ENCODE measurements at regions not wholly inside any gene's neighbourhood (a gene's known extent, or its start where the extent isn't known, plus 50 kb on each side); places are given as distances from the start of the nearest gene placed in this dataset.

DNA sequence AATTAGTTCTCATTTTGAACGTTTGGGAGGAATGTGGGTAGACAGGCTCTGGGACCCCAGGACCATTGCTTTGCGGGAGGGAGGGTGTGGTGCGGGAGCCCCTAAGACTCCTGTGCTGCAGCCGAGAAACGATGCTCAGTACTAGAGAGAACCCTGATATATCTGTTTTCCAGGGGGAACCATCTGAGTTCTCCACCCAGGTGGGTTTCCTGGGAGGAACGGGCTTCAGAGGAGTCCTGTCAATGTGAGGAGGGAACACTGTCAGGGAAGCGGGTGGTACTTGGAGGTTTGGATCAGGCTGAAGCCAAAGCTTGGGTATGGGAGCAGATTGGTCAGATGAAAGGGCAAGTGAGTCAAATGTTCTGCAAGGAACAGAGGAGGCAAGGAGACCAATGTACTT, 358.0 kb downstream of the FGF9 start:
- Histone ChIP-seq H3K27ac (ENCODE audit: low read depth, low read length) (no peak overlapping the region), H3K4me1 (ENCODE audit: control insufficient read depth, insufficient read depth, low read length, unreplicated experiment) (no peaks in the 10 kb centered on the region), H3K79me2 (ENCODE audit: control insufficient read depth, insufficient read depth, low read length, unreplicated experiment) (no peaks in the 10 kb centered on the region), H3K4me3 (ENCODE audit: low read depth, low read length) (no peak overlapping the region), H3K36me3 (ENCODE audit: insufficient read depth, low read length) (no peaks in the 10 kb centered on the region), H2AFZ (ENCODE audit: low read length, unreplicated experiment) (no peak overlapping the region), H3K27me3 (ENCODE audit: insufficient read depth, low read length) (no peaks in the 10 kb centered on the region)

GRCh38 chr13:22030321-22030720, 359.4 kb downstream of the FGF9 start:
- no peak overlapping the region for H3K4me3 ChIP-seq (ENCODE audit: low read depth, low read length)
- H3K36me3 ChIP-seq (ENCODE audit: insufficient read depth, low read length): no peaks in the 10 kb centered on the region
- H3K27ac ChIP-seq (ENCODE audit: low read depth, low read length): no peak overlapping the region
- no peaks in the 10 kb centered on the region for H3K4me1 ChIP-seq (ENCODE audit: control insufficient read depth, insufficient read depth, low read length, unreplicated experiment)
- H3K79me2 ChIP-seq (ENCODE audit: control insufficient read depth, insufficient read depth, low read length, unreplicated experiment): no peaks in the 10 kb centered on the region
- H3K27me3 ChIP-seq (ENCODE audit: insufficient read depth, low read length): no peaks in the 10 kb centered on the region
- no peak overlapping the region for H2AFZ ChIP-seq (ENCODE audit: low read length, unreplicated experiment)

- Histone ChIP-seq H3K79me2 (ENCODE audit: control insufficient read depth, insufficient read depth, low read length, unreplicated experiment) (no peaks in the 10 kb centered on the region), H3K27ac (ENCODE audit: low read depth, low read length) (no peak overlapping the region), H3K4me3 (ENCODE audit: low read depth, low read length) (no peak overlapping the region), H2AFZ (ENCODE audit: low read length, unreplicated experiment) (no peak overlapping the region), H3K27me3 (ENCODE audit: insufficient read depth, low read length) (no peaks in the 10 kb centered on the region), H3K4me1 (ENCODE audit: control insufficient read depth, insufficient read depth, low read length, unreplicated experiment) (no peaks in the 10 kb centered on the region), H3K36me3 (ENCODE audit: insufficient read depth, low read length) (no peaks in the 10 kb centered on the region)
Measured at GRCh38 chr13:22031702-22032286, 360.9 kb downstream of the FGF9 start.

DNA sequence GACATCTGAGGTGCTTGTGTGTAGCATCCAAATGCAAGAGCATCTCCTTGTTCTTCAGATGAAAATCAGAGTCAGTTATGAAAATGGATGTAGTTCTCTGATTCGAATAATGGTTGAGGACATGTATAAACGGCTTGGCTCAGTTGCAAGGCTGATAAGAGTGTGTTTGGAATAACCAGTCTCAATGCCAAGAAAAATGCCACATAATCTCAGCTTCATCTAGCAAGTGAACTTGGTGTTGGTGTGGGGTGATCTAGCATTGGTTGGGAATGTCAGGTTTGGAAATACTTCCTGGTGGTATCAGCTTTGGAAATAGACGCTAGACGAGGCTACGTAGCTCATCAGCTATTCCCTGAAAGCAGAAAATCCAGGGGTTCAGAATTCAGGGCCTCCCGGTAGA, 362.0 kb downstream of the FGF9 start:
- Histone ChIP-seq H3K27ac (ENCODE audit: low read depth, low read length) (no peak overlapping the region), H3K36me3 (ENCODE audit: insufficient read depth, low read length) (no peaks in the 10 kb centered on the region), H3K79me2 (ENCODE audit: control insufficient read depth, insufficient read depth, low read length, unreplicated experiment) (no peaks in the 10 kb centered on the region), H3K4me3 (ENCODE audit: low read depth, low read length) (no peak overlapping the region), H2AFZ (ENCODE audit: low read length, unreplicated experiment) (no peak overlapping the region), H3K27me3 (ENCODE audit: insufficient read depth, low read length) (no peaks in the 10 kb centered on the region), H3K4me1 (ENCODE audit: control insufficient read depth, insufficient read depth, low read length, unreplicated experiment) (no peaks in the 10 kb centered on the region)

DNA sequence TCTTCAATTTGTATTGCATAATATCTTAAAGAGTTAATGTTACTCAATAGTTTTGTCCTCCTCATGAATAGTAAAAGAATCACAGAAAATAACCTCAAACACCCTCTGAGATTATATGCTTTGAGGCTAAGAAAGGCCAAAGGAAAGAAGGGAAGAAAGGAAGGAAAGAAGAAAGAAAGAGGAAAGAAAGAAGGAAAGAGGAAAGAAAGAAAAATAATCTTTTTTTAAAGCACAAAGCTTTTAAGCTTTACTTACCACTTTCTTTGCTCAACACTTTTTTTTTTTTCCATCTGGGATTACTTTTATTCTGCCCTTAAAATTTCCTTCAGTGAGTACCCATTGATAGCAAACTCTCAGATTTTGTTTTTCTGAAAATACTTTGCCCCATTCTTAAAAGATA, 369.1 kb downstream of the FGF9 start:
- Histone ChIP-seq H2AFZ (ENCODE audit: low read length, unreplicated experiment) (no peak overlapping the region), H3K4me3 (ENCODE audit: low read depth, low read length) (no peak overlapping the region), H3K36me3 (ENCODE audit: insufficient read depth, low read length) (no peaks in the 10 kb centered on the region), H3K4me1 (ENCODE audit: control insufficient read depth, insufficient read depth, low read length, unreplicated experiment) (no peaks in the 10 kb centered on the region), H3K27ac (ENCODE audit: low read depth, low read length) (no peak overlapping the region), H3K79me2 (ENCODE audit: control insufficient read depth, insufficient read depth, low read length, unreplicated experiment) (no peaks in the 10 kb centered on the region), H3K27me3 (ENCODE audit: insufficient read depth, low read length) (no peaks in the 10 kb centered on the region)

- Histone ChIP-seq H3K4me1 (ENCODE audit: control insufficient read depth, insufficient read depth, low read length, unreplicated experiment) (no peaks in the 10 kb centered on the region), H3K27ac (ENCODE audit: low read depth, low read length) (no peak overlapping the region), H3K27me3 (ENCODE audit: insufficient read depth, low read length) (no peaks in the 10 kb centered on the region), H3K79me2 (ENCODE audit: control insufficient read depth, insufficient read depth, low read length, unreplicated experiment) (no peaks in the 10 kb centered on the region), H3K36me3 (ENCODE audit: insufficient read depth, low read length) (no peaks in the 10 kb centered on the region), H3K4me3 (ENCODE audit: low read depth, low read length) (no peak overlapping the region), H2AFZ (ENCODE audit: low read length, unreplicated experiment) (no peak overlapping the region)
Measured at GRCh38 chr13:22040810-22041364, 370.0 kb downstream of the FGF9 start.

GRCh38 chr13:22041741-22042140, 370.9 kb downstream of the FGF9 start:
- Histone ChIP-seq H3K27ac (ENCODE audit: low read depth, low read length) (no peak overlapping the region), H3K27me3 (ENCODE audit: insufficient read depth, low read length) (no peaks in the 10 kb centered on the region), H3K79me2 (ENCODE audit: control insufficient read depth, insufficient read depth, low read length, unreplicated experiment) (no peaks in the 10 kb centered on the region), H3K36me3 (ENCODE audit: insufficient read depth, low read length) (no peaks in the 10 kb centered on the region), H3K4me1 (ENCODE audit: control insufficient read depth, insufficient read depth, low read length, unreplicated experiment) (no peaks in the 10 kb centered on the region), H3K4me3 (ENCODE audit: low read depth, low read length) (no peak overlapping the region), H2AFZ (ENCODE audit: low read length, unreplicated experiment) (no peak overlapping the region)

GRCh38 chr13:22047082-22047784, 376.4 kb downstream of the FGF9 start:
- H3K27ac ChIP-seq (ENCODE audit: low read depth, low read length): no peak overlapping the region
- H3K27me3 ChIP-seq (ENCODE audit: insufficient read depth, low read length): no peaks in the 10 kb centered on the region
- no peaks in the 10 kb centered on the region for H3K79me2 ChIP-seq (ENCODE audit: control insufficient read depth, insufficient read depth, low read length, unreplicated experiment)
- no peaks in the 10 kb centered on the region for H3K4me1 ChIP-seq (ENCODE audit: control insufficient read depth, insufficient read depth, low read length, unreplicated experiment)
- no peak overlapping the region for H2AFZ ChIP-seq (ENCODE audit: low read length, unreplicated experiment)
- no peaks in the 10 kb centered on the region for H3K36me3 ChIP-seq (ENCODE audit: insufficient read depth, low read length)
- H3K4me3 ChIP-seq (ENCODE audit: low read depth, low read length): no peak overlapping the region

GRCh38 chr13:22047785-22048104, 376.9 kb downstream of the FGF9 start:
- Histone ChIP-seq H3K79me2 (ENCODE audit: control insufficient read depth, insufficient read depth, low read length, unreplicated experiment) (no peaks in the 10 kb centered on the region), H3K4me1 (ENCODE audit: control insufficient read depth, insufficient read depth, low read length, unreplicated experiment) (no peaks in the 10 kb centered on the region), H3K4me3 (ENCODE audit: low read depth, low read length) (no peak overlapping the region)

GRCh38 chr13:22049384-22049783, 378.5 kb downstream of the FGF9 start:
- Histone ChIP-seq H3K79me2 (ENCODE audit: control insufficient read depth, insufficient read depth, low read length, unreplicated experiment) (no peaks in the 10 kb centered on the region), H3K27ac (ENCODE audit: low read depth, low read length) (no peak overlapping the region), H3K4me1 (ENCODE audit: control insufficient read depth, insufficient read depth, low read length, unreplicated experiment) (no peaks in the 10 kb centered on the region), H3K36me3 (ENCODE audit: insufficient read depth, low read length) (no peaks in the 10 kb centered on the region), H3K4me3 (ENCODE audit: low read depth, low read length) (no peak overlapping the region), H2AFZ (ENCODE audit: low read length, unreplicated experiment) (no peak overlapping the region), H3K27me3 (ENCODE audit: insufficient read depth, low read length) (no peaks in the 10 kb centered on the region)

More at GRCh38 chr13:22047785-22048104, 376.9 kb downstream of the FGF9 start:
- H3K36me3 ChIP-seq (ENCODE audit: insufficient read depth, low read length): no peaks in the 10 kb centered on the region
- no peak overlapping the region for H3K27ac ChIP-seq (ENCODE audit: low read depth, low read length)
- H2AFZ ChIP-seq (ENCODE audit: low read length, unreplicated experiment): no peak overlapping the region
- no peaks in the 10 kb centered on the region for H3K27me3 ChIP-seq (ENCODE audit: insufficient read depth, low read length)

- H3K27me3 ChIP-seq (ENCODE audit: insufficient read depth, low read length): no peaks in the 10 kb centered on the region
- no peaks in the 10 kb centered on the region for H3K79me2 ChIP-seq (ENCODE audit: control insufficient read depth, insufficient read depth, low read length, unreplicated experiment)
- H3K4me1 ChIP-seq (ENCODE audit: control insufficient read depth, insufficient read depth, low read length, unreplicated experiment): no peaks in the 10 kb centered on the region
- no peaks in the 10 kb centered on the region for H3K36me3 ChIP-seq (ENCODE audit: insufficient read depth, low read length)
- H3K27ac ChIP-seq (ENCODE audit: low read depth, low read length): no peak overlapping the region
- no peak overlapping the region for H3K4me3 ChIP-seq (ENCODE audit: low read depth, low read length)
- no peak overlapping the region for H2AFZ ChIP-seq (ENCODE audit: low read length, unreplicated experiment)
Measured at GRCh38 chr13:22050951-22051563, 380.2 kb downstream of the FGF9 start.
